NCI-H460 (cell line): ENCODE measurements at regions not wholly inside any gene's neighbourhood (a gene's known extent, or its start where the extent isn't known, plus 50 kb on each side); places are given as distances from the start of the nearest gene placed in this dataset.
"Not testable (repeated sequence)": the region's sequence is repeated elsewhere in the genome, so short reads cannot be mapped to it uniquely, and the experiment has no call there.

Source experiments
- DNase-seq: peaks from one replicate; pipeline ENCODE4 v3.0.0-alpha.2; 2016; ENCODE audit warnings: low read depth; ENCODE audit errors: extremely low read depth

DNA sequence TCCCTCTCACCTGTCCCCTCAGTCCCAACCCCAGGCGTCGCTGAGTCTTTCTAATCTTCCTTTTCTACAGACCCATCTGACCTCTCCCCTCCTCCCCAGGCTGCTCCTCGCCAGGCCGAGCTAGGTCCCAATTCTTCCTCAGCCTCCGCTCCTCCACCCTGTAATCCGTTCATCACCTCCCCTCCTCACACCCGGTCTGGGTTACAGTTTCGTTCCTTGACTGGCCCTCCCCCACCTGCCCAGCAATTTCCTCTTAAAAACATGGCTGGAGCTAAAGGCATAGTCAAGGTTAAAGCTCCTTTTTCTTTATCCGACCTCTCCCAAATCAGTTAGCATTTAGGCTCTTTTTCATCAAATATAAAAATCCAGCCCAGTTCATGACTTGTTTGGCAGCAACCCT lies 262.0 kb downstream of the SMARCA2 start:
- DNase-seq, result not testable (repeated sequence)

GRCh38 chr9:2277644-2278043 lies 262.5 kb downstream of the SMARCA2 start:
- not testable (repeated sequence) for DNase-seq

- not testable (repeated sequence) for DNase-seq
Observed at GRCh38 chr9:2279138-2279537, 264.0 kb downstream of the SMARCA2 start.

DNA sequence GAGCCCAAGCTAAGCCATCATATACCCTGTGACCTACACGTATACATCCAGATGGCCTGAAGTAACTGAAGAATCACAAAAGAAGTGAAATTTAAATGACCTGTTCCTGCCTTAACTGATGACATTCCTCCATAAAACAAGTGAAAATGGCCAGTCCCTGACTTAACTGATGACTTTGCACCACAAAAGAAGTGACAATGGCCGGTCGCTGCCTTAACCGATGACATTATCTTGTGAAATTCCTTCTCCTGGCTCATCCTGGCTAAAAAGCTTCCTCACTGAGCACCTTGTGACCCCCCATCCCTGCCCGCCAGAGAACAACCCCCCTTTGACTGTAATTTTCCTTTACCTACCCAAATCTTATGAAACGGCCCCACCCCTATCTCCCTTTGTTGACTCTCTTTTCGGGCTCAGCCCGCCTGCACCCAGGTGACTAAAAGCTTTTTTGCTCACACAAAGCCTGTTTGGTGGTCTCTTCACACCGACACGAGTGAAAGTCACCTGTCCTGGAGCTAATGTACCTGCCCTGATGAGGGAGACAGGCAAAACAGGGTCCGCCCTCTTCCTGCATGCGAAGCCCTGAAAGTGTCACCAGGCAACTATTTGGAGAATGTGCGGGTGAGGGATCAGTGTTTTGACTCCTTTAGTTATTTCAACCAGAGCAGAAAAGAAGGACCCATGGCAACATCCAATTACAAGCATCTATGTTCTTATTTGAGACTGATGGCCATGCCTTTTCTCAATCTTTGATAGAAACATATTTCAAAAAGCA lies 266.1 kb downstream of the SMARCA2 start:
- no peak for DNase-seq

DNA sequence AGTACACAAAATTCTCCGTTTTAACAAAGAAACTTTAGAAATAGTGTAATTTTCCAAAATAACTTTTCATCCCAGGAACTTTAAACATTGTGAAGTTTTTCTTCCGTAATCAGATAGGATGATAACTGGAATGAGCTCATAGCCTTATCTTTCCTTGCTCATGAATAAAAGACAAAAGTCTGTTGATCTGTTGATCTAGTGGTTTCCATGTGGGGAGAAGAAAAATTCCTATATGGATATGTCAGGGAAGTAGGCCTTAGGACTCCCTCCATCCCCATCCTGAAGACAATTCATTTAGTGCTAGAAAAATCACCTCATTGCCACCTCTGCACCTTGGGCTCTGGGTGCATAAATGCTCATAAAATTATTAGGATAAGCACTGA lies 266.6 kb downstream of the SMARCA2 start:
- DNase-seq, result no peak

DNA sequence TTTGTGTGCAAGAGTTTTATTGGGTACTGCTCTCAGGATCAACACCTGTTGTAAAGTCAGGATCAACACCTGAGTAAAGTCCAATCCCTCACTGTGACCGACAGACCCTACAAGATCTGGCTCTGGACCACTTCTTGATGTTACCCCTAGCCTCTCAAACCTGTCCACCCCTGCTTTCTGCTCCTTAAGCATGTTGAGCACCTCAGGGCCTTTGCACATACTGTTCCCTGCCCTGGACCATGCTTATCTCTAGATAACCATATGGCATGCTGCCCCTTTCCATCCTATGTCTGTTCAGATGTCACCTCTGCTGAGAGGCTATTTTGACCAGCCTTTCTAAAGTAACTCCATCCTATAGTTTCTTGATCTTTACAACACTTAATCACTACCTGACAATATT lies 269.6 kb downstream of the SMARCA2 start:
- no peak for DNase-seq

GRCh38 chr9:2285416-2286332 lies 270.5 kb downstream of the SMARCA2 start:
- DNase-seq, result no peak

- DNase-seq, result no peak
Observed at GRCh38 chr9:2286333-2286705, 271.2 kb downstream of the SMARCA2 start.

DNA sequence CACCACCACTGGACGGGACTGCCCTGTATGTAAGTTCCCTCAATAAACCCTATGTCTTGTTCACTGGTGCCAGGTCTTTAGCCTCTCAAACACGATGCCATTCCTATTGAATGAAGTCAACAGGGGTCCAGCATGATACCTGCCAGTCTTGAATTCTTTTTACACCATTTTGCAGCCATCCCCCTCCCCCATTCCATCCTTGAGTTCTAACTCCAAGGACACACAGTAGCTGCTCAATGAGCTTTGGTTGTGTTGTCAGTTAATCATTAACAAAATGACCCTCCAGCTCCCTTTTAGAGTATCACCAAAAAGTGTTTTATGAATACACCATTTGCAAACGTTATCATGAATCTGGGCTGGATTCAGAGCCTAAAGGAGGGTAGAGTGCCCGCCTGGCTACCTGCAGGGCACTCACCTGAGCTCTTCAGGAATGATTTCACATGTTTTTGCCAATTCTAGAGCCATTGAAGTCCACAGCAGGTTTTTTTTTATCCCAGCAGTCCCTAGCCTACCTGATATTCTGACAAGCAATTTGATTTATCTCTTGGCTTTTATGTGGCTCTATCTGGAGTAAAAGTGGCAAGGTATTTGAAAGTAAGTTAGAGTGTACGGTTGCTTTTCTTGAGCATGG lies 271.8 kb downstream of the SMARCA2 start:
- no peak for DNase-seq

- no peak for DNase-seq
Observed at GRCh38 chr9:2288309-2288708, 273.2 kb downstream of the SMARCA2 start.

GRCh38 chr9:2289263-2289662 lies 274.1 kb downstream of the SMARCA2 start:
- DNase-seq, result no peak

DNA sequence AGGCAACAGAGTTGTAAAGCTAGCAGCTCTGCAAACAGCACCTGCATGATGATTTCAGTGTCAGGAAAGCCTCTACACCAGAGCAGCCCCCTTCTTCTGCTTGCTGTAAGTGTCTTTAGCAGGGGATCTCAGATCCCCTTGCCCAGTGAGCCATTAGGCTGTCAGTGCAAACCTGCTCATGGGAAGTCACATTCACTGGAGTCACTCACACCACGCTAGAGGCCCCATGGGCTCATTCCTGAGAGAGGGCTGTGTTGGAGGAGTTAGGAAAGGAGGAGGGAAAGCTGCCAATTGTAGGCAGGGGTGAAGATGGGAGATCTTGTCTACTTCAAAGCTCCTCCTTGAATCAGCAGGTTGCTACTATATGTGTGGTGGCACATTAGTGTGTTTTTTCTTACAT lies 275.2 kb downstream of the SMARCA2 start:
- no peak for DNase-seq

- no peak for DNase-seq
Observed at GRCh38 chr9:2291980-2292704, 277.0 kb downstream of the SMARCA2 start.

DNA sequence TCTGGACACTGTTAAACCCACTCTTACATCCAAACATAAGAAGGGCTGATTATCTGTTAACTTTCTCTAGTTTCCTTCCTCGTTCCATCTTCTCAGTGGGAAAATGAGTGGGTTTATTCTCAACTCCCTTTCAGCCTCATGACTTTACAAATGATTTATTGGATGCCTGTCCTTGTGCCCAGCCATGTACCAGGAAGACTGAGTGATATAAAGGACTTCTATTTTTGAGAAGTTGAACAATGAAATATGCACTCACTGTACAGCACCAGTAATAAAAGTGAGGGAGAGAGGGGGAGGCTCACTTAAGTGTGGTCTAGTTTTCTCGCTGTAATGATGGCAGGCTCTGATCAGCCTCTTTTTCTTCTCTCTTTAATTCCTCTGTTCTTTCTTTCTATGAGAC lies 277.6 kb downstream of the SMARCA2 start:
- DNase-seq, result no peak

- no peak for DNase-seq
Observed at GRCh38 chr9:2297771-2298170, 282.6 kb downstream of the SMARCA2 start.

DNA sequence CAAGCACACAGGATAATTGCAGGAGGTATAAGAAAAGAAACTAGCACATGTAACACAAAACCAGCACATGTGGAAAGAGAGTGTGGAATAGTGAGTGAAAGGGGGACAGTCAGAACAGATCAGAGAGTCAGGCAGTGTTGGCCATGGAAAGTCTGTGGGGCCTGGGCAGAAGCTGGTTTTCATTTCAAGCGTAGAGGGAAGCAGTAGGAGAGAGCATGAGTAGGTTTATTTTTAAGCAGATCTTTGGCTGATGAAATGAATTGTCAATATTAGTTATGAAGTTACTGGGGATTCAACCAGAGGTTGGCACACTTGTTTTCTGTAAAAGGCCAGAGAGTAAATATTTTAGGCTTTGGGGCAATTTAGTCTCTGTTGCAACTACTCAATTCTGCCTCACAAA lies 283.1 kb downstream of the SMARCA2 start:
- no peak for DNase-seq

- no peak for DNase-seq
Observed at GRCh38 chr9:2299156-2299842, 284.2 kb downstream of the SMARCA2 start.

GRCh38 chr9:2299843-2300205 lies 284.7 kb downstream of the SMARCA2 start:
- no peak for DNase-seq

- DNase-seq, result no peak
Observed at GRCh38 chr9:2300325-2300724, 285.2 kb downstream of the SMARCA2 start.

GRCh38 chr9:2302606-2303005 lies 287.5 kb downstream of the SMARCA2 start:
- DNase-seq, result no peak
